ENCODE measurements at regions not wholly inside any gene's neighbourhood (a gene's known extent, or its start where the extent isn't known, plus 50 kb on each side); places are given as distances from the start of the nearest gene placed in this dataset.

GRCh38 chr1:8202182-8202905 is 115.6 kb upstream of the SLC45A1 start:
- peaks cover 19% of the 10 kb centered on the region for H3K4me1 ChIP-seq (ENCODE audit: insufficient read depth, low read length)
- H3K27ac ChIP-seq (ENCODE audit: low read depth, low read length): no peak overlapping the region
- H3K9ac ChIP-seq (ENCODE audit: low read depth, low read length): no peak overlapping the region
- no peak overlapping the region for H3K4me3 ChIP-seq (ENCODE audit: low read length)
- H3K27me3 ChIP-seq (ENCODE audit: insufficient read depth, low read length): no peaks in the 10 kb centered on the region
- no peaks in the 10 kb centered on the region for H3K9me3 ChIP-seq (ENCODE audit: insufficient read depth, low read depth, low read length)
- 69% methylated on average over 19 of the region's 19 CpGs for WGBS
- H3K36me3 ChIP-seq (ENCODE audit: insufficient read depth, low read length): no peaks in the 10 kb centered on the region

GRCh38 chr1:8201331-8201861 is 116.5 kb upstream of the SLC45A1 start:
- H3K4me1 ChIP-seq (ENCODE audit: insufficient read depth, low read length): peaks cover 19% of the 10 kb centered on the region
- no peak overlapping the region for H3K9ac ChIP-seq (ENCODE audit: low read depth, low read length)
- no peaks in the 10 kb centered on the region for H3K36me3 ChIP-seq (ENCODE audit: insufficient read depth, low read length)
- H3K27me3 ChIP-seq (ENCODE audit: insufficient read depth, low read length): no peaks in the 10 kb centered on the region
- peak overlapping the region; percentile 32; the same call in 1 of the 2 replicates for H3K27ac ChIP-seq (ENCODE audit: low read depth, low read length)
- 47% methylated on average over 10 of the region's 10 CpGs for WGBS
- H3K9me3 ChIP-seq (ENCODE audit: insufficient read depth, low read depth, low read length): no peaks in the 10 kb centered on the region
- H3K4me3 ChIP-seq (ENCODE audit: low read length): no peak overlapping the region

- Histone ChIP-seq H3K27me3 (ENCODE audit: insufficient read depth, low read length) (no peaks in the 10 kb centered on the region), H3K9me3 (ENCODE audit: insufficient read depth, low read depth, low read length) (no peaks in the 10 kb centered on the region), H3K9ac (ENCODE audit: low read depth, low read length) (no peak overlapping the region), H3K4me3 (ENCODE audit: low read length) (no peak overlapping the region), H3K4me1 (ENCODE audit: insufficient read depth, low read length) (peaks cover 19% of the 10 kb centered on the region), H3K36me3 (ENCODE audit: insufficient read depth, low read length) (no peaks in the 10 kb centered on the region), H3K27ac (ENCODE audit: low read depth, low read length) (no peak overlapping the region)
- WGBS: 93% methylated on average over 18 of the region's 18 CpGs
Measured at GRCh38 chr1:8200317-8201115, 117.4 kb upstream of the SLC45A1 start.

- H3K36me3 ChIP-seq (ENCODE audit: insufficient read depth, low read length): no peaks in the 10 kb centered on the region
- H3K4me1 ChIP-seq (ENCODE audit: insufficient read depth, low read length): peaks cover 19% of the 10 kb centered on the region
- H3K9ac ChIP-seq (ENCODE audit: low read depth, low read length): no peak overlapping the region
- H3K27me3 ChIP-seq (ENCODE audit: insufficient read depth, low read length): no peaks in the 10 kb centered on the region
- no peak overlapping the region for H3K4me3 ChIP-seq (ENCODE audit: low read length)
- no peaks in the 10 kb centered on the region for H3K9me3 ChIP-seq (ENCODE audit: insufficient read depth, low read depth, low read length)
- WGBS: 96% methylated on average over 6 of the region's 6 CpGs
- H3K27ac ChIP-seq (ENCODE audit: low read depth, low read length): no peak overlapping the region
Measured at GRCh38 chr1:8198522-8198921, 119.4 kb upstream of the SLC45A1 start.

- Histone ChIP-seq H3K36me3 (ENCODE audit: insufficient read depth, low read length) (no peaks in the 10 kb centered on the region), H3K9ac (ENCODE audit: low read depth, low read length) (no peak overlapping the region), H3K27me3 (ENCODE audit: insufficient read depth, low read length) (no peaks in the 10 kb centered on the region), H3K4me1 (ENCODE audit: insufficient read depth, low read length) (peaks cover 16% of the 10 kb centered on the region), H3K27ac (ENCODE audit: low read depth, low read length) (no peak overlapping the region), H3K4me3 (ENCODE audit: low read length) (no peak overlapping the region), H3K9me3 (ENCODE audit: insufficient read depth, low read depth, low read length) (no peaks in the 10 kb centered on the region)
- 88% methylated on average over 19 of the region's 20 CpGs for WGBS
Measured at GRCh38 chr1:8197493-8198282, 120.2 kb upstream of the SLC45A1 start.

GRCh38 chr1:8194481-8195227 is 123.3 kb upstream of the SLC45A1 start:
- 93% methylated on average over 14 of the region's 14 CpGs for WGBS
- no peak overlapping the region for H3K27ac ChIP-seq (ENCODE audit: low read depth, low read length)
- H3K9ac ChIP-seq (ENCODE audit: low read depth, low read length): no peak overlapping the region
- no peak overlapping the region for H3K4me3 ChIP-seq (ENCODE audit: low read length)
- no peaks in the 10 kb centered on the region for H3K9me3 ChIP-seq (ENCODE audit: insufficient read depth, low read depth, low read length)
- no peaks in the 10 kb centered on the region for H3K36me3 ChIP-seq (ENCODE audit: insufficient read depth, low read length)
- H3K27me3 ChIP-seq (ENCODE audit: insufficient read depth, low read length): no peaks in the 10 kb centered on the region
- H3K4me1 ChIP-seq (ENCODE audit: insufficient read depth, low read length): no peaks in the 10 kb centered on the region

GRCh38 chr1:8193840-8194406 is 124.0 kb upstream of the SLC45A1 start:
- no peaks in the 10 kb centered on the region for H3K27me3 ChIP-seq (ENCODE audit: insufficient read depth, low read length)
- H3K4me1 ChIP-seq (ENCODE audit: insufficient read depth, low read length): no peaks in the 10 kb centered on the region
- no peak overlapping the region for H3K27ac ChIP-seq (ENCODE audit: low read depth, low read length)
- H3K9me3 ChIP-seq (ENCODE audit: insufficient read depth, low read depth, low read length): no peaks in the 10 kb centered on the region
- H3K4me3 ChIP-seq (ENCODE audit: low read length): no peak overlapping the region
- no peaks in the 10 kb centered on the region for H3K36me3 ChIP-seq (ENCODE audit: insufficient read depth, low read length)
- 96% methylated on average over 7 of the region's 8 CpGs for WGBS
- no peak overlapping the region for H3K9ac ChIP-seq (ENCODE audit: low read depth, low read length)

GRCh38 chr1:8191474-8191873 is 126.4 kb upstream of the SLC45A1 start:
- H3K4me1 ChIP-seq (ENCODE audit: insufficient read depth, low read length): no peaks in the 10 kb centered on the region
- H3K9ac ChIP-seq (ENCODE audit: low read depth, low read length): no peak overlapping the region
- no peak overlapping the region for H3K27ac ChIP-seq (ENCODE audit: low read depth, low read length)
- H3K27me3 ChIP-seq (ENCODE audit: insufficient read depth, low read length): no peaks in the 10 kb centered on the region
- H3K4me3 ChIP-seq (ENCODE audit: low read length): no peak overlapping the region
- 76% methylated on average over 9 of the region's 9 CpGs for WGBS
- H3K9me3 ChIP-seq (ENCODE audit: insufficient read depth, low read depth, low read length): no peaks in the 10 kb centered on the region
- no peaks in the 10 kb centered on the region for H3K36me3 ChIP-seq (ENCODE audit: insufficient read depth, low read length)

GRCh38 chr1:8189931-8190483 is 127.9 kb upstream of the SLC45A1 start:
- 92% methylated on average over 6 of the region's 6 CpGs for WGBS
- Histone ChIP-seq H3K27ac (ENCODE audit: low read depth, low read length) (no peak overlapping the region), H3K36me3 (ENCODE audit: insufficient read depth, low read length) (no peaks in the 10 kb centered on the region), H3K9ac (ENCODE audit: low read depth, low read length) (no peak overlapping the region), H3K4me1 (ENCODE audit: insufficient read depth, low read length) (no peaks in the 10 kb centered on the region), H3K27me3 (ENCODE audit: insufficient read depth, low read length) (no peaks in the 10 kb centered on the region), H3K4me3 (ENCODE audit: low read length) (no peak overlapping the region), H3K9me3 (ENCODE audit: insufficient read depth, low read depth, low read length) (no peaks in the 10 kb centered on the region)

- no peaks in the 10 kb centered on the region for H3K36me3 ChIP-seq (ENCODE audit: insufficient read depth, low read length)
- no peaks in the 10 kb centered on the region for H3K27me3 ChIP-seq (ENCODE audit: insufficient read depth, low read length)
- H3K9ac ChIP-seq (ENCODE audit: low read depth, low read length): no peak overlapping the region
- no peak overlapping the region for H3K27ac ChIP-seq (ENCODE audit: low read depth, low read length)
- H3K4me1 ChIP-seq (ENCODE audit: insufficient read depth, low read length): no peaks in the 10 kb centered on the region
- no peak overlapping the region for H3K4me3 ChIP-seq (ENCODE audit: low read length)
- no peaks in the 10 kb centered on the region for H3K9me3 ChIP-seq (ENCODE audit: insufficient read depth, low read depth, low read length)
- 95% methylated on average over 4 of the region's 5 CpGs for WGBS
Measured at GRCh38 chr1:8185400-8185799, 132.5 kb upstream of the SLC45A1 start.

All from HUES64 (cell line).